ENCODE measurements at regions not wholly inside any gene's neighbourhood (a gene's known extent, or its start where the extent isn't known, plus 50 kb on each side); places are given as distances from the start of the nearest gene placed in this dataset.

GRCh38 chr16:86931410-86931941 lies 353.1 kb downstream of the FOXL1 start (continued):
- TF ChIP-seq ZNF513 (tag by site-specific recombination; IDR thresholded peaks at IDR 0.05) (no peak), KLF8 (tag by site-specific recombination; IDR thresholded peaks at IDR 0.05) (no peak), ZNF157 (tag by site-specific recombination; IDR thresholded peaks at IDR 0.05) (no peak), ZNF214 (tag by site-specific recombination; IDR thresholded peaks at IDR 0.05; ENCODE audit: borderline replicate concordance) (no peak), ZNF549 (tag by site-specific recombination; IDR thresholded peaks at IDR 0.05) (no peak), ZNF354C (tag by site-specific recombination; IDR thresholded peaks at IDR 0.05; ENCODE audit: borderline replicate concordance, low read depth) (no peak), GLIS1 (tag by site-specific recombination; IDR thresholded peaks at IDR 0.05) (peak; percentile 44; the same call in 1 of the 2 replicates), SP2 (tag by site-specific recombination; IDR thresholded peaks at IDR 0.05) (no peak), HOXC10 (CRISPR knock-in tag; IDR thresholded peaks at IDR 0.05) (no peak), ZNF24 (tag by site-specific recombination; IDR thresholded peaks at IDR 0.05) (no peak), ZNF830 (tag by site-specific recombination; IDR thresholded peaks at IDR 0.05; ENCODE audit: low read depth) (no peak), ZNF654 (tag by site-specific recombination; IDR thresholded peaks at IDR 0.05; ENCODE audit: low read depth) (no peak), ZNF626 (tag by site-specific recombination; IDR thresholded peaks at IDR 0.05) (no peak), WT1 (tag by site-specific recombination; IDR thresholded peaks at IDR 0.05) (peak; percentile 52; the same call in 1 of the 2 replicates), KLF17 (tag by site-specific recombination; IDR thresholded peaks at IDR 0.05) (peak; percentile 94), ZNF211 (tag by site-specific recombination; IDR thresholded peaks at IDR 0.05; ENCODE audit: low read depth) (no peak), ZNF394 (tag by site-specific recombination; IDR thresholded peaks at IDR 0.05; ENCODE audit: borderline replicate concordance) (no peak), ZBTB6 (tag by site-specific recombination; IDR thresholded peaks at IDR 0.05) (no peak), ZNF776 (tag by site-specific recombination; IDR thresholded peaks at IDR 0.05; ENCODE audit: borderline replicate concordance) (no peak), ZNF23 (tag by site-specific recombination; IDR thresholded peaks at IDR 0.05; ENCODE audit: borderline replicate concordance) (no peak), ZNF416 (tag by site-specific recombination; IDR thresholded peaks at IDR 0.05) (no peak), ZNF660 (tag by site-specific recombination; IDR thresholded peaks at IDR 0.05) (peak; percentile 49; the same call in 1 of the 2 replicates), ZNF140 (tag by site-specific recombination; IDR thresholded peaks at IDR 0.05) (no peak), ZNF366 (tag by site-specific recombination; conservative IDR thresholded peaks at IDR 0.05) (no peak), MYNN (tag by site-specific recombination; IDR thresholded peaks at IDR 0.05; ENCODE audit: borderline replicate concordance) (no peak), ZNF26 (tag by site-specific recombination; IDR thresholded peaks at IDR 0.05) (no peak), ZNF473 (tag by site-specific recombination; IDR thresholded peaks at IDR 0.05) (no peak), KLF10 (tag by site-specific recombination; IDR thresholded peaks at IDR 0.05) (no peak), ZNF777 (tag by site-specific recombination; IDR thresholded peaks at IDR 0.05; ENCODE audit: borderline replicate concordance) (no peak), HOXA7 (CRISPR knock-in tag; IDR thresholded peaks at IDR 0.05; ENCODE audit: borderline replicate concordance) (no peak), ZNF175 (tag by site-specific recombination; IDR thresholded peaks at IDR 0.05) (no peak), GLI2 (tag by site-specific recombination; IDR thresholded peaks at IDR 0.05; ENCODE audit: borderline replicate concordance, low read depth) (no peak; the same call in 1 of the 2 replicates), ZNF37A (tag by site-specific recombination; IDR thresholded peaks at IDR 0.05) (no peak), ZNF248 (tag by site-specific recombination; IDR thresholded peaks at IDR 0.05) (no peak), ZNF510 (tag by site-specific recombination; IDR thresholded peaks at IDR 0.05; ENCODE audit: insufficient replicate concordance) (no peak), HOXD13 (CRISPR knock-in tag; IDR thresholded peaks at IDR 0.05; ENCODE audit: borderline replicate concordance) (no peak), ZNF558 (tag by site-specific recombination; IDR thresholded peaks at IDR 0.05) (no peak), ZNF561 (tag by site-specific recombination; IDR thresholded peaks at IDR 0.05; ENCODE audit: borderline replicate concordance) (no peak), ZNF426 (tag by site-specific recombination; IDR thresholded peaks at IDR 0.05) (no peak)
